DMS79 (cell line): ENCODE measurements at regions not wholly inside any gene's neighbourhood (a gene's known extent, or its start where the extent isn't known, plus 50 kb on each side); places are given as distances from the start of the nearest gene placed in this dataset.
"Not testable (repeated sequence)": the region's sequence is repeated elsewhere in the genome, so short reads cannot be mapped to it uniquely, and the experiment has no call there.

Experiments
- DNase-seq: peaks from one replicate; lab custom pipeline; 2025; lab: John Stamatoyannopoulos, UW

GRCh38 chr10:8280946-8281345 is 226.5 kb downstream of the GATA3 start:
- no peak for DNase-seq

DNA sequence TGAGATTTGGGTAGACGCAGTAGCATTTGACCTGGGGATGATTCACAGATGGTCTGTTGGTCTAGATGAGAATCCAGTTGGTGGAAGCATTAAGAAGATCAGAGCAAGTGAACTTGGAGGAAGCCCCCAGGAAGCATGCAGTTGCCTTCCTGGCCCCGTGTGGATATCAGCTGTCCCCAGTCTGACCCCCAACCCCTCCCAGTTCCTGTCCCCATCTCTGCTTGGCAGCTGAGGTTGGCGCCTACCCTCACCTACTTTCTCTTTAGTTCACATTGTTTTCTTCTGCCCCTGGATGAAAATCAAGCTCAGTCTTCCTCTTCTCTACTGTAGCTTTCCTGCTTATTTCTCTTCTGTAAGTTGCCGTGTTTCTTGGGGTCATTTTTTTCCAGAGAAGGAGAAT is 227.9 kb downstream of the GATA3 start:
- DNase-seq: no peak

- DNase-seq: no peak
Observed at GRCh38 chr10:8283166-8283905, 228.8 kb downstream of the GATA3 start.

- no peak for DNase-seq
Observed at GRCh38 chr10:8283986-8284385, 229.5 kb downstream of the GATA3 start.

- DNase-seq: not testable (repeated sequence)
Observed at GRCh38 chr10:8285970-8286369, 231.5 kb downstream of the GATA3 start.

GRCh38 chr10:8288600-8288999 is 234.1 kb downstream of the GATA3 start:
- no peak for DNase-seq

GRCh38 chr10:8289186-8289924 is 234.9 kb downstream of the GATA3 start:
- DNase-seq: no peak

DNA sequence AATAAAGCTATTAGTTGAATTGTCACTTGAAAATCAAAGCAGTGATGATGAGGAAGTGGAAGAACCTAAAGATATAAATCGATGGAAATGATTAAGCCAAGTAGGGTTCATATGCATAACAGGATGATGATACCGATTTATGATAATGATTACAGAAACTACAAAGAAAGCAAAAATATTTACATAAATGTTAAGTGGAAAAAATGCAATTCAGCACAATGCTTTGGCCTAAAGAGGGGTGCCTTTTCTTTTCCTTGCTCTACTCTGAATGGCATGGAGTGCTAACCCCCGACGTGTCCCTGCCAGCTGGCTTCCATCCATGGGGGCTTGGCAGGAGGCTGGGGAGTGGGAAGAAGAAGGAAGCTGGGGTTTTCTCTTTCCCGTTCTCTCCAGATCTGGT is 240.3 kb downstream of the GATA3 start:
- DNase-seq: no peak

GRCh38 chr10:8295311-8295710 is 240.8 kb downstream of the GATA3 start:
- no peak for DNase-seq

DNA sequence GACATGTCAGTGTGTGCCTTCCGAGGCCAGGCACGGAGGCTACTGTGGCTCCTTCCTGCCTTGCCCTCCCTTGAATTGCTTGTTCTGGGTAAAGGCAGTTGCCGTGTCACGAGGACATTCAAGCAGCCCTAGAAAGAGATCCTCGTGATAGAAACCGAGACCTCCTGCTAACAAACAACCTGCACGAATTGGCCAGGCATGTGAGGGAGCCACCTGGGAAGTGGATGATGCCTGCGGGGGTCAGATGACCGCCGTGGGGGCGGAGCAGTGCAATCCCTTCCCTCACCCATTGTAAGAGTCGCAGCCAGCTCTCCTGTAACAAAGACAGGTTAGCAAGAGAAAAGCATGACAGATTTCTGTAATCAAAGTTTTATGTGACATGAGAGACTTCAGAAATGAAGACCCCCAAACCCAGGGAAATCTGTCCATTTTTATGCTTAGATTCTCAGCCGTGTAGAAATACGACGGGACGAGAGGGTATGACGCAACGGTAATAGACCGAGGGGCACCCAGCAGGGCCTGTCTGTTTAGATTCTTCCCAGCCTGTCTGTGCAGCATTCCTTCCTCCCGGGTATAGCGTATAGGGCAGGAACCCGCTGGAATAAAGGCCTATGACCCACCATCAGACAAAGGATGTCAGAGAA is 241.7 kb downstream of the GATA3 start:
- no peak for DNase-seq

GRCh38 chr10:8296734-8297101 is 242.2 kb downstream of the GATA3 start:
- no peak for DNase-seq

DNA sequence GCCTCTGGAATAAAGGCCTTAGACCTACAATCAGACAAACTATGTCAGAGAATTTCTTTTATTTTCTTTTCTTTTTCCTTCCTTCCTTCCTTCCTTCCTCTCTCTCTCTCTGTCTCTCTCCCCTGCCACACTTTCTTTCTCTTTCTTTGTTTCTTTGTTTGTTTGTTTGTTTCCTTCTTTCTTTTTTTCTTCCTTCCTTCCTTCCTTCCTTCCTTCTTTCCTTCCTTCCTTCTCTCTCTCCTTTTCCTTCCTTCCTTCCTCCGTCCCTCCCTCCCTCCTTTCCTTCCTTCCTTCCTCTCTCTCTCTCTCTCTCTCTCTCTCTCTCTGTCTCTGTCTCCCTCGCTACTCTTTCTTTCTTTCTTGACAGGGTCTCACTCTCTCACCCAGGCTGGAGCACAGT is 242.6 kb downstream of the GATA3 start:
- DNase-seq: no peak

- DNase-seq: no peak
Observed at GRCh38 chr10:8297959-8298358, 243.5 kb downstream of the GATA3 start.

- no peak for DNase-seq
Observed at GRCh38 chr10:8298896-8299570, 244.5 kb downstream of the GATA3 start.

DNA sequence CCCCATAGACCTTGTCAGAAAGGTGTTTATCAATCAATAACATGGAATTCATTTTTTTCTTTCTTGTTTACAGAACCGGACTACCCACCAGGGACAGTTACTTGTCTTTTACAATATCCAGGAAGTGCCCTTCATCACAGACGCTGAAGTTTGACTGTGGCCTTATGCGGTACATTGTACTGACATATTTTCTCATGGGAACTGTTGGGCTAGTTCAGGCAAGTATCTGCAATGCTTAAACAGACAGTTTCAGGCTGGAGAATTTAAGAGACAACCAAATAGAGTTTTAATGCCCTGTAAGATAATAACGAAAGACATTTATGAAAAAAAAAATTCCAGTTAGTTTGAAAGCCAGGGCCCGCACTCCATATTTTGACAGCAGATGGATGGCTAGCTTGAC is 246.4 kb downstream of the GATA3 start:
- DNase-seq: no peak

- DNase-seq: no peak
Observed at GRCh38 chr10:8301333-8301732, 246.8 kb downstream of the GATA3 start.

- no peak for DNase-seq
Observed at GRCh38 chr10:8301831-8302230, 247.3 kb downstream of the GATA3 start.

GRCh38 chr10:8302565-8302964 is 248.1 kb downstream of the GATA3 start:
- DNase-seq: no peak

GRCh38 chr10:8304861-8305260 is 250.4 kb downstream of the GATA3 start:
- no peak for DNase-seq

DNA sequence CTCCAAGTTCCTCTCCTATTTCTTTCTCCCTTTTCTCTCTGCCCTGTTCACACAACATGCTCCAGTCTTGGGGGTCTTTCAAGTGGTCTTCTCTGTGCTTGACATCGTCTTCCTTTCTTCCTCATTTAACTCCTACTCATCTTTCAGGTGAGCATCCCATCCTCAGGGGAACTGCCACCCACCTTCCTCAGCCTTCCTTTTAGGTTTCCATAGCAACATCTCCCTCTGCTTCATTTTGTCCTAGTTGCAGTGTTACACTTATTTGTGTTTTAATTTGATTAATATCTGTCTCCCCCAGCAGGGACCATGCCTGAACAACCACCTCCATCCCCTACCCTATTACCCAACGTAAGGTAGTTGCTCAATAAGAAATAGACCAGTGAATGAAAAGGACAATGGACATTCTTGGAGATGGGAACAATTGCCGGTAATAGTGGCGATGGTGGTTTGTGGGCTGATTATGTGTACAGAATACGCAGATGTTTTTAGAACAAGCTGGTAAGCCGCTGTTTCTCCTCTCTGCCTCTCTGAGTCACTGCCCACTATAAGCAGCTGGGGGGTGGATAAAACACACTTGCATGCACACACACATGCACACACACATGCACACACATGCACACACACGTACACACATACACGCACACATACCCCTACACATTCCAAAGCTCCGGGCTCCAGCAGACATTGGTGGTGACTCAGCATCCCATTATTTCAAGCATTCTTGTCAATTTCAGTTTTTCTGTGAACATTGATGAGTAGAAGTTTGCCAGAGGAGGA is 251.6 kb downstream of the GATA3 start:
- no peak for DNase-seq

DNA sequence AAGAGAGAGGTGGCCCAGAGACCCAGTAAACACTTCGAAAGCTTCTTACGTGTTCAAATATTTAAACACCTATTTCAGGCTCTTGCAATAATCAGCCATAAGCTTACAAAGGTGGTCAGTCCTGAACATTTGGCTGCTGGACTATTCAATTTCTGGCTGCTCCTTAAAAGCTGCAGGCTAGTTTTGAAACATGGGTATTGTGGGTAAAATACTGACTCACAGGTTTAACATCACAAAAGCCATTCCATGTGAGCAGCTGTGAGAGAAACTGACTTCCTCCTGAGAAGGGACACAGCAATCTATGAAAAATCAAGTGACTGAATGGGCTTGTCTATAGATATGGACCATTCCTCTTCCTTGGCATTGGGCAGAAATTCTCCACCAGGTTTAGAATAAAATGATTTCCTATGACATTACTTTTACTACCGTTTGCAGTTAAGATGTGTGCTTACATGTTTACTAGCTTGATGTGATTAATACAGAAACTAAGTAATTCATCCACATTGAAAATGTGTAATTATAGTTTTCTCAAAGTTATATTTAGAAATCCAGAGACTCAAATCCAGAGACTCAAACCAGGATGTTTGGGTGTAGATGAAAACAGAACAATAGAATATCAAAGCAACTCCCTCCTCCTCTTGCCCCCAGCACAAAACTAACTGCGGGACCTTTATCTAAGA is 252.3 kb downstream of the GATA3 start:
- no peak for DNase-seq
